22Rv1 (cell line): ENCODE measurements at regions not wholly inside any gene's neighbourhood (a gene's known extent, or its start where the extent isn't known, plus 50 kb on each side); places are given as distances from the start of the nearest gene placed in this dataset.
"Not testable (repeated sequence)": the region's sequence is repeated elsewhere in the genome, so short reads cannot be mapped to it uniquely, and the experiment has no call there.

Experiments
- ZFX ChIP-seq: fragments of 450-650 bp; IDR thresholded peaks from 2 replicates; pipeline ENCODE4 v1.6.1; 2017; ENCODE audit warnings: antibody characterized with exemption, borderline replicate concordance
- TF ChIP-seq, protein P1 (sequence below): fragments of 450-650 bp; IDR thresholded peaks from 2 replicates; pipeline ENCODE4 v1.5.1; 2017; ENCODE audit warnings: mild to moderate bottlenecking

GRCh38 chr15:96484412-96484811, 153.9 kb downstream of the NR2F2 start:
- TF ChIP-seq, protein P1, sequence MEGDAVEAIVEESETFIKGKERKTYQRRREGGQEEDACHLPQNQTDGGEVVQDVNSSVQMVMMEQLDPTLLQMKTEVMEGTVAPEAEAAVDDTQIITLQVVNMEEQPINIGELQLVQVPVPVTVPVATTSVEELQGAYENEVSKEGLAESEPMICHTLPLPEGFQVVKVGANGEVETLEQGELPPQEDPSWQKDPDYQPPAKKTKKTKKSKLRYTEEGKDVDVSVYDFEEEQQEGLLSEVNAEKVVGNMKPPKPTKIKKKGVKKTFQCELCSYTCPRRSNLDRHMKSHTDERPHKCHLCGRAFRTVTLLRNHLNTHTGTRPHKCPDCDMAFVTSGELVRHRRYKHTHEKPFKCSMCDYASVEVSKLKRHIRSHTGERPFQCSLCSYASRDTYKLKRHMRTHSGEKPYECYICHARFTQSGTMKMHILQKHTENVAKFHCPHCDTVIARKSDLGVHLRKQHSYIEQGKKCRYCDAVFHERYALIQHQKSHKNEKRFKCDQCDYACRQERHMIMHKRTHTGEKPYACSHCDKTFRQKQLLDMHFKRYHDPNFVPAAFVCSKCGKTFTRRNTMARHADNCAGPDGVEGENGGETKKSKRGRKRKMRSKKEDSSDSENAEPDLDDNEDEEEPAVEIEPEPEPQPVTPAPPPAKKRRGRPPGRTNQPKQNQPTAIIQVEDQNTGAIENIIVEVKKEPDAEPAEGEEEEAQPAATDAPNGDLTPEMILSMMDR, result not testable (repeated sequence)
- not testable (repeated sequence) for TF ChIP-seq ZFX
